ENCODE measurements at regions not wholly inside any gene's neighbourhood (a gene's known extent, or its start where the extent isn't known, plus 50 kb on each side); places are given as distances from the start of the nearest gene placed in this dataset.

GRCh38 chr4:116598980-116599789 lies 486.2 kb downstream of the TRAM1L1 start:
- H3K4me1 ChIP-seq (replicated peaks), result no peaks in the 10 kb centered on the region
- TF ChIP-seq POLR2AphosphoS5 (IDR thresholded peaks at IDR 0.05) (no peak), POLR2A (IDR thresholded peaks at IDR 0.05) (no peak)
- TF ChIP-seq, protein P1, sequence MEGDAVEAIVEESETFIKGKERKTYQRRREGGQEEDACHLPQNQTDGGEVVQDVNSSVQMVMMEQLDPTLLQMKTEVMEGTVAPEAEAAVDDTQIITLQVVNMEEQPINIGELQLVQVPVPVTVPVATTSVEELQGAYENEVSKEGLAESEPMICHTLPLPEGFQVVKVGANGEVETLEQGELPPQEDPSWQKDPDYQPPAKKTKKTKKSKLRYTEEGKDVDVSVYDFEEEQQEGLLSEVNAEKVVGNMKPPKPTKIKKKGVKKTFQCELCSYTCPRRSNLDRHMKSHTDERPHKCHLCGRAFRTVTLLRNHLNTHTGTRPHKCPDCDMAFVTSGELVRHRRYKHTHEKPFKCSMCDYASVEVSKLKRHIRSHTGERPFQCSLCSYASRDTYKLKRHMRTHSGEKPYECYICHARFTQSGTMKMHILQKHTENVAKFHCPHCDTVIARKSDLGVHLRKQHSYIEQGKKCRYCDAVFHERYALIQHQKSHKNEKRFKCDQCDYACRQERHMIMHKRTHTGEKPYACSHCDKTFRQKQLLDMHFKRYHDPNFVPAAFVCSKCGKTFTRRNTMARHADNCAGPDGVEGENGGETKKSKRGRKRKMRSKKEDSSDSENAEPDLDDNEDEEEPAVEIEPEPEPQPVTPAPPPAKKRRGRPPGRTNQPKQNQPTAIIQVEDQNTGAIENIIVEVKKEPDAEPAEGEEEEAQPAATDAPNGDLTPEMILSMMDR (IDR thresholded peaks at IDR 0.05), result no peak
- intact Hi-C loops (cut with DNase I), result no loop called here
- no peaks in the 10 kb centered on the region for H3K36me3 ChIP-seq
- DNase-seq (ENCODE audit: low spot score), result no peak
- no peak overlapping the region for H3K27ac ChIP-seq
- WGBS, result over 99% methylated on average over 37 of the region's 37 CpGs
- H3K9me3 ChIP-seq, result peaks cover 3% of the 10 kb centered on the region
- H3K4me3 ChIP-seq, result no peak overlapping the region
- no peaks in the 10 kb centered on the region for H3K27me3 ChIP-seq (replicated peaks; ENCODE audit: insufficient read depth)

- H3K4me3 ChIP-seq, result no peak overlapping the region
- TF ChIP-seq, protein P1 (IDR thresholded peaks at IDR 0.05), result no peak
- no peak for TF ChIP-seq POLR2AphosphoS5 (IDR thresholded peaks at IDR 0.05)
- no peak for TF ChIP-seq POLR2A (IDR thresholded peaks at IDR 0.05)
- H3K36me3 ChIP-seq, result no peaks in the 10 kb centered on the region
- 93% methylated on average over 31 of the region's 32 CpGs for WGBS
- H3K27me3 ChIP-seq (replicated peaks; ENCODE audit: insufficient read depth), result no peaks in the 10 kb centered on the region
- H3K4me1 ChIP-seq (replicated peaks), result no peaks in the 10 kb centered on the region
- peaks cover 3% of the 10 kb centered on the region for H3K9me3 ChIP-seq
- intact Hi-C loops (cut with DNase I), result no loop called here
- no peak for DNase-seq (ENCODE audit: low spot score)
- H3K27ac ChIP-seq, result no peak overlapping the region
Observed at GRCh38 chr4:116598155-116598979, 487.0 kb downstream of the TRAM1L1 start.

- Histone ChIP-seq H3K27me3 (replicated peaks; ENCODE audit: insufficient read depth) (no peaks in the 10 kb centered on the region), H3K36me3 (no peaks in the 10 kb centered on the region), H3K4me3 (no peak overlapping the region), H3K9me3 (peaks cover 3% of the 10 kb centered on the region), H3K27ac (no peak overlapping the region), H3K4me1 (replicated peaks) (no peaks in the 10 kb centered on the region)
- intact Hi-C loops (cut with DNase I), result no loop called here
- no peak for DNase-seq (ENCODE audit: low spot score)
- TF ChIP-seq, protein P1 (IDR thresholded peaks at IDR 0.05), result no peak
- TF ChIP-seq POLR2AphosphoS5 (IDR thresholded peaks at IDR 0.05) (no peak), POLR2A (IDR thresholded peaks at IDR 0.05) (no peak)
Observed at GRCh38 chr4:116590648-116591047, 494.7 kb downstream of the TRAM1L1 start.

DNA sequence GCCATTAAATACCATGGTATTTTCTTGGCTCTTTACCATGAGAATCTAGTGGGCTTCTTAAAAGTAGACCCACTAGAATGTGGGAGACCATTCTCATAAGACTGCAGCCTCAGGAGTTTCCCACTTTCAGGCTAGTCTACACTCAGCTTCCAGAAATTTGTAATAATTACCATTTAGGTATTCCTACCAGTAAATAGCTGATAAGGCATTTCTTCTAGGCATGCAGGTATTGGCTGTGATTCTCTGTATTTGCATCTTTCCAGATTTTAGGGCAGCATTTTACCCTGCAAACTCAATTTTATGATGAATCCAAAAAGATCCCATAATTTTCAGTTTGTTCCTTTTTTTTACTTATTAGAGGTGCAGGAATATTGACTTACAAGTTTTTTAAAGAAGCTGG lies 496.6 kb downstream of the TRAM1L1 start:
- TF ChIP-seq, protein P1 (IDR thresholded peaks at IDR 0.05), result no peak
- TF ChIP-seq POLR2A (IDR thresholded peaks at IDR 0.05) (no peak), POLR2AphosphoS5 (IDR thresholded peaks at IDR 0.05) (no peak)
- DNase-seq (ENCODE audit: low spot score), result no peak
- no peaks in the 10 kb centered on the region for H3K36me3 ChIP-seq
- intact Hi-C loops (cut with DNase I), result no loop called here
- no peak overlapping the region for H3K4me3 ChIP-seq
- no peak overlapping the region for H3K27ac ChIP-seq
- no peaks in the 10 kb centered on the region for H3K4me1 ChIP-seq (replicated peaks)
- H3K27me3 ChIP-seq (replicated peaks; ENCODE audit: insufficient read depth), result no peaks in the 10 kb centered on the region
- H3K9me3 ChIP-seq, result no peaks in the 10 kb centered on the region
